Parathyroid adenoma (tissue), 2 donors: ENCODE measurements at regions not wholly inside any gene's neighbourhood (a gene's known extent, or its start where the extent isn't known, plus 50 kb on each side); places are given as distances from the start of the nearest gene placed in this dataset.

Experiments
- H2AFZ ChIP-seq: fragments of 300-600 bp; sonication (generic); one replicate; pipeline ENCODE4 v1.7.0; 2017; ENCODE audit warnings: antibody characterized with exemption, mild to moderate bottlenecking
- H3K27ac ChIP-seq: fragments of 300-600 bp; sonication (generic); one replicate; pipeline ENCODE4 v1.7.0; 2017
- H3K27me3 ChIP-seq: fragments of 300-600 bp; sonication (generic); one replicate; pipeline ENCODE4 v1.7.0; 2017; ENCODE audit warnings: low read length; ENCODE audit not compliant: control insufficient read depth, insufficient read depth
- H3K36me3 ChIP-seq: fragments of 300-600 bp; sonication (generic); one replicate; pipeline ENCODE4 v1.7.0; 2017; ENCODE audit warnings: low read length; ENCODE audit not compliant: control insufficient read depth, insufficient read depth
- H3K4me1 ChIP-seq: fragments of 300-600 bp; sonication (generic); one replicate; pipeline ENCODE4 v1.7.0; 2017; ENCODE audit warnings: control low read depth
- H3K4me2 ChIP-seq: fragments of 300-600 bp; sonication (generic); one replicate; pipeline ENCODE4 v1.7.0; 2017; ENCODE audit warnings: low read length
- H3K4me3 ChIP-seq: fragments of 300-600 bp; sonication (generic); one replicate; pipeline ENCODE4 v1.7.0; 2017; ENCODE audit warnings: low read depth, low read length
- H3K79me2 ChIP-seq: fragments of 300-600 bp; sonication (generic); one replicate; pipeline ENCODE4 v1.7.0; 2017; ENCODE audit warnings: control low read depth
- H3K9ac ChIP-seq: fragments of 300-600 bp; sonication (generic); one replicate; pipeline ENCODE4 v1.7.0; 2017; ENCODE audit warnings: mild to moderate bottlenecking
- H3K9me3 ChIP-seq: fragments of 300-600 bp; sonication (generic); one replicate; pipeline ENCODE4 v1.7.0; 2017; ENCODE audit warnings: low read length; ENCODE audit not compliant: control insufficient read depth
- CTCF ChIP-seq: fragments of 300-600 bp; sonication (generic); IDR thresholded peaks from one replicate; pipeline ENCODE4 v1.7.0; 2017; ENCODE audit warnings: antibody characterized with exemption, mild to moderate bottlenecking
- donor health status: primary hyperparathyroidism.

- no peak overlapping the region for H3K4me2 ChIP-seq
- no peak overlapping the region for H3K27ac ChIP-seq
- H3K36me3 ChIP-seq = no peaks in the 10 kb centered on the region
- H3K9me3 ChIP-seq = no peaks in the 10 kb centered on the region
- H3K4me3 ChIP-seq = no peak overlapping the region
- no peak overlapping the region for H2AFZ ChIP-seq
- H3K9ac ChIP-seq = no peak overlapping the region
- H3K79me2 ChIP-seq = no peaks in the 10 kb centered on the region
- no peaks in the 10 kb centered on the region for H3K27me3 ChIP-seq
- no peak for TF ChIP-seq CTCF
- no peaks in the 10 kb centered on the region for H3K4me1 ChIP-seq
Measured at GRCh38 chr4:187475901-187476300, 519.7 kb upstream of the ZFP42 start.

DNA sequence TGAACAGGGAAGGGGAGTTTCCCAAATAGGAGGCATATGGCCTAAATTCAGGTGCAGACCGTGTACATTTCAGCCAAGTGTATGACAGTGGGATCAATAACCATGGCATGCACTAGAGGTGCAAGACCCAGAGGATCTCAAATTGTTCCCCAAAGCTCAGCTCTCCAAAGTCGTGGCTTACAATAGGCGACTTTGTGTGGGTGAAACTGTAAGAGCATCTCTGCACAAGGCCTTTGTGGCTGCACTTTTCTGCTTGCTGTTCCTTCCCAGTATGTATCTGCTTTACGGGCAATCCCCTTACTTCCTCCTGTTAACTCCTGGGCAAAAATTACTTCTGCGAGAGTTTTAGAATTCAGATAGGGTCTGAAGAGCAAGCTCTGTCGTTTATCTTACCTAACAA lies 518.3 kb upstream of the ZFP42 start:
- Histone ChIP-seq H3K27me3 (no peaks in the 10 kb centered on the region), H2AFZ (no peak overlapping the region), H3K27ac (no peak overlapping the region), H3K9ac (no peak overlapping the region), H3K4me3 (no peak overlapping the region), H3K9me3 (no peaks in the 10 kb centered on the region), H3K79me2 (no peaks in the 10 kb centered on the region), H3K4me1 (no peaks in the 10 kb centered on the region), H3K36me3 (no peaks in the 10 kb centered on the region), H3K4me2 (no peak overlapping the region)
- no peak for TF ChIP-seq CTCF

DNA sequence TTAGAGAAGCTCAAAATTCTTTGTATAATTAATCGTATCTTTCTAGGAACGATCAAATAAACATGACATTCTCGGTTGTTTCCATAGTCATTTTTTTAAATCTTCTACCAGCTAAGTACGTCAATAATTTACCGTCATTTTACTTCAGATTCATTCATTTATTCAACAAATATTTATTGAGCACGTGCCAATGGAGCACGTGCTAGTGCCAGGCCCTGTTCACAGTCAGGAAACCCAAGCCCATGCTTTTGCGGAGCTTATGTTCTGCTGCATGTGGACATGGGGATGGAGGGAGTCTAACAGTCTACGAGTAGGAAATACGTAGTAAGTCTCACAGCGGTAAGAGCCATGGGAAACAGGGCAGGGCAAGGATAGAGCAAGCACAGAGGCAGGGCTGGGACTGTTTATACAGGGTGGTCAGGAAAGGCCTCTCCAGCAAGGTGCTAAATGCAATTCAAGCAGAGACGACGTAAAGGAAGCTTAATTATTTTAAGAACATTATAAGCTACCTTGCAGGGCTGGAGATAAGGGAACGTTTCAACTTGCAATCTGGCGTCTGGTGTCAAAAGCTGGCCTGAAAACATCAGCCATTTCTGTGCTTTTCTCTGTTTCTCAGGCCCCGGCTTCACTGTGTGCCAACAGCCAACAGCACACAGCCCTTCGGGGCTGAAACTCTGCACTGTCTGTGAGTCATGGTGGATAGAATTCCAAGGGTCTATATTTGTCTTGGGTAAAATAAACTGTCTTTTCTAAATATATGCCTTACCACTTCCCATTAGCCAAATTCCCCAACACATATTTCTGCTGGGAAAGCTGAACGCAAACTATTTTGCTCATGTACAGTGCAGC lies 517.1 kb upstream of the ZFP42 start:
- H3K4me3 ChIP-seq = no peak overlapping the region
- H3K79me2 ChIP-seq = no peaks in the 10 kb centered on the region
- H3K4me2 ChIP-seq = no peak overlapping the region
- no peak overlapping the region for H3K9ac ChIP-seq
- H3K27ac ChIP-seq = no peak overlapping the region
- H2AFZ ChIP-seq = no peak overlapping the region
- H3K9me3 ChIP-seq = no peaks in the 10 kb centered on the region
- H3K27me3 ChIP-seq = no peaks in the 10 kb centered on the region
- no peaks in the 10 kb centered on the region for H3K36me3 ChIP-seq
- H3K4me1 ChIP-seq = no peaks in the 10 kb centered on the region
- no peak for TF ChIP-seq CTCF

DNA sequence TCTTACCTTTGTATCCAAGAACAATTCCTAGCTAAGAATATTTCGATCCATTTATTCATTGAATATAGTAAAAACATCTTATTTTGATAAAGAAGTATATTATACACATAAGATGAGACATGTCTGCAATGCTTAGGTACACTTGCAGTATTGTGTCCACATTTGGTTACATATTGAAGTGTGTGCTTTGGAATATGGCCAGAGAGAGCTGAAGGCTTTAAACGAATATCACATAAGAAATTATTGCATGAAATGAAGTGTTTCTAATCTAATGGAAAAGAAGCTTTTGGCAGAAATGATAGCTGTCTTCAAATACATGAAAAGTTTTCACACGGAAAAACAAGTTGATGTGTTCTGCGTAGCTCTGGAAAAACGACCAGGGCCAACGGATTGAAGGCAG lies 516.1 kb upstream of the ZFP42 start:
- no peak for TF ChIP-seq CTCF
- Histone ChIP-seq H3K9ac (no peak overlapping the region), H3K4me3 (no peak overlapping the region), H3K4me2 (no peak overlapping the region), H3K9me3 (no peaks in the 10 kb centered on the region), H3K79me2 (no peaks in the 10 kb centered on the region), H2AFZ (no peak overlapping the region), H3K27me3 (no peaks in the 10 kb centered on the region), H3K36me3 (no peaks in the 10 kb centered on the region), H3K4me1 (no peaks in the 10 kb centered on the region), H3K27ac (no peak overlapping the region)
